Omental fat pad (tissue), 3 donors: ENCODE measurements at regions not wholly inside any gene's neighbourhood (a gene's known extent, or its start where the extent isn't known, plus 50 kb on each side); places are given as distances from the start of the nearest gene placed in this dataset.

Experiments
- ATAC-seq: fragments of 150-250 bp; one replicate; pipeline ENCODE4 v1.9.1; 2016; ENCODE audit warnings: mild to moderate bottlenecking, moderate library complexity; ENCODE audit not compliant: low FRiP score
- DNase-seq: peaks from one replicate; pipeline ENCODE4 v3.0.0-alpha.2; 2019; ENCODE audit warnings: low spot score
- TF ChIP-seq, protein P1 (sequence below), 3 donors: fragments of 450-650 bp; IDR thresholded peaks; one replicate each; pipeline ENCODE4 v1.5.1; 2016 to 2017; ENCODE audit warnings: antibody characterized with exemption in 3 of 3, mild to moderate bottlenecking in 3 of 3, moderate library complexity in 2 of 3

DNA sequence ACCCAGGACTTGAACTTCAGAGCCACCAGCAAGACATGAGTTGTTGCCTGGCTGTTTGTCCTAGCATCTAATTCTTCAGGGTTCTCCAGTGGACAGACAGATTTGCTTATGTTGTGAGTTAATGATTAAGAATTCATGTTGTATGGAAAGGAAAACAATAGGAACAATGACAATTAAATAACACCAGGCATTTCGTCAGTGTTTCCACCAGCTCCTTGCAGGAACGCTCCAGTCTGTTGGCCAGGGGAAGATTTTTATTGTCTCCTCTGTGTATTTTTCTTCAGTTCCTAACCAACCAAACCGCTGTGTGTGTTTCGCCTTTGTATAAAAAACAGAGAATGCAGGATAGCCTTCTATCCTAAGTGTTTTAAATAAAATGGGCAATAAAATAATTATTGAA lies 64.4 kb upstream of the PTGFR start:
- TF ChIP-seq, protein P1, sequence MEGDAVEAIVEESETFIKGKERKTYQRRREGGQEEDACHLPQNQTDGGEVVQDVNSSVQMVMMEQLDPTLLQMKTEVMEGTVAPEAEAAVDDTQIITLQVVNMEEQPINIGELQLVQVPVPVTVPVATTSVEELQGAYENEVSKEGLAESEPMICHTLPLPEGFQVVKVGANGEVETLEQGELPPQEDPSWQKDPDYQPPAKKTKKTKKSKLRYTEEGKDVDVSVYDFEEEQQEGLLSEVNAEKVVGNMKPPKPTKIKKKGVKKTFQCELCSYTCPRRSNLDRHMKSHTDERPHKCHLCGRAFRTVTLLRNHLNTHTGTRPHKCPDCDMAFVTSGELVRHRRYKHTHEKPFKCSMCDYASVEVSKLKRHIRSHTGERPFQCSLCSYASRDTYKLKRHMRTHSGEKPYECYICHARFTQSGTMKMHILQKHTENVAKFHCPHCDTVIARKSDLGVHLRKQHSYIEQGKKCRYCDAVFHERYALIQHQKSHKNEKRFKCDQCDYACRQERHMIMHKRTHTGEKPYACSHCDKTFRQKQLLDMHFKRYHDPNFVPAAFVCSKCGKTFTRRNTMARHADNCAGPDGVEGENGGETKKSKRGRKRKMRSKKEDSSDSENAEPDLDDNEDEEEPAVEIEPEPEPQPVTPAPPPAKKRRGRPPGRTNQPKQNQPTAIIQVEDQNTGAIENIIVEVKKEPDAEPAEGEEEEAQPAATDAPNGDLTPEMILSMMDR (IDR thresholded peaks at IDR 0.05): no peak
- ATAC-seq (no peak), DNase-seq (no peak)

DNA sequence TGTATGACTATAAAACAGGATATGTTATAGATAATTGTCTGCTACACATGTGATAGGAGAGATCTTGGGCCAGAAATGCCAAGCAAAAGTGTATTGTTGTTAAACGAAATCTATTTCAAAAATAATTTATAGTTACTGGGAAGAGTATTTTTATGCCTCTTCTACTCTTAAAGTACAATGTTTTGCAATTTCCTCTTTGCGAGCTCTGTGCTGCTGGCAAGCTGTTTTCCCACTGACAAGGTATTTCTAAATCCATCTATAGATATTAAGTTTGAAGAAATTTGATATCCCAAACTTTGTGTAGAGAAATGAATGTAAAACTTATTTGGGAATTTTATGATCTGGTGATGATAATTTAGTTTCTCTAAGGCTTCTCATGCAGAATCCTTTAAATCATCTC lies 63.3 kb upstream of the PTGFR start:
- TF ChIP-seq, protein P1 (IDR thresholded peaks at IDR 0.05): no peak
- no peak for ATAC-seq
- DNase-seq: no peak

DNA sequence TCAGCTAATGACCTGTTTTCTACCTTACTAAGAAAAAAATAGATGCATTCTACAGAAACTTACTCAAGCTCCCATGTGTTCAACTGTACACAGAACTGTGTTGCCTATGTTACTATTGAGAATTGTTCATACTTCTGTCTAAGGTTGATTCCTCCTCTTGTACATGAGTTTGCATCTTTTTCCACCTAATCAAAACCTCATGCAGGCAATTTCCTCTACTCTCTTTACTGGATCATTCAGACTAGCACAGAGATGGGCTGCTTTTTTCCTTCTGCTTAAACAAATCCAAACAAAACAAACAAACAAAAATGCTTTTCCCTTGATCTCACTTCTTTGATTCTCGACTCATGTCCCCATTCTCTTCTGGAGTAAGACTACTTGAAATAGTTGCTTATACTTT lies 58.8 kb upstream of the PTGFR start:
- no peak for ATAC-seq
- TF ChIP-seq, protein P1 (IDR thresholded peaks at IDR 0.05): no peak

DNA sequence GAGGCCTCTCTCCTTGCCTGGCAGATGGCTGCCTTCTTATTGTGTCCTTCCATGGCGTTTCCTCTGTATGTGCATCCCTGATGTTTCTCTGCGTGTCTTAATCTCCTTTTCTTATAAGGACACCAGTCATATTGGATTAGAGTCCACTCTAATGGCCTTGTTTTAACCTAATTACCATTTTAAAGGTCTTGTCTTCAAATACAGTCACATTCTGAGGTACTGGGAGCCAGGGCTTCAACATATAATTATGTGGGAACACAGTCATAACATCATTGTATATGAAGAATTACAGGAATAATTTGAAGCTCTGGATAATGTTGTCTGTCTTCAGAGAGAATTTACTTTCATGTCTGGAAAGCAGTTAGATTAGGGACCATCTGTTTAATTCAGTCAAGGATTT lies 56.4 kb upstream of the PTGFR start:
- DNase-seq (no peak), ATAC-seq (no peak)
- TF ChIP-seq, protein P1 (IDR thresholded peaks at IDR 0.05): no peak

More for the DNA sequence above, 58.8 kb upstream of the PTGFR start:
- no peak for DNase-seq

DNA sequence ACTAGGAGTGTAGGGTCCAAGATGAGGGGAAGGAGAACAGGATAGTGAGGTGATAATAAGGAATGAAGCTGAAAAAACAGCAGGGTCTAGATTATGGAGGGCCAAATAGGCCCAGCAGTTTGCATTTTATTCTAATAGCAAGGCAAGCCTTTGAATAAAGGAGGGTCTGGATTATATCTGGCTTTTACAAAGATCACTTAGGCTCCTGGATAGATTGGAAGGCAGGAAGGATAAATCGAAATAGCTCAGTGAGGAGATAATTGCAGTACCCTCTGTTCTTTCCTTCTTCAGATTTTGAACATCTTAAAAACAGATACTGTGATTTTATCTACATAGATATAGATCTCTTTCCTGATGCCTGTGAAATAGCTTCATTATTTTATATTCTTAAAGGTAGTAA lies 53.8 kb upstream of the PTGFR start:
- TF ChIP-seq, protein P1 (IDR thresholded peaks at IDR 0.05): no peak
- DNase-seq: no peak
- ATAC-seq: no peak

DNA sequence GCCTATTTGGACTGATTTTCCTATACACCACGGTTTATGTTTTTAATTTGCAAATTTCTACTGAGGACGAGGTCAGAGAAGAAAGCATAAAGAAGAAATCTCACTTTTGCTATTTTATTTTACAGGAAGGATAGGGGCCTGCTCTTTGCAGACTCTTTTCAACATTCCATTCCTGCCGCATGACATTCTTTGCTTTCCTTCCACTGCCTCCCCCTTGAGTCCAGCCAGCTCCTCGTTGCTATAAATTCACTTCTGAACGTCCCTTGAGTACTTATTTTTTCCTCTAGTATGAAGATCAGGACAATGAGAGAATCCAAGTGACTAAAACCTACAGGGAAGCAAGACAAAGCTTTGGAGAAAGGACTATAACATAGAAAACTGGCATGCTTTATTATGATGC lies 53.4 kb upstream of the PTGFR start:
- DNase-seq: no peak
- no peak for ATAC-seq
- TF ChIP-seq, protein P1 (IDR thresholded peaks at IDR 0.05): no peak

DNA sequence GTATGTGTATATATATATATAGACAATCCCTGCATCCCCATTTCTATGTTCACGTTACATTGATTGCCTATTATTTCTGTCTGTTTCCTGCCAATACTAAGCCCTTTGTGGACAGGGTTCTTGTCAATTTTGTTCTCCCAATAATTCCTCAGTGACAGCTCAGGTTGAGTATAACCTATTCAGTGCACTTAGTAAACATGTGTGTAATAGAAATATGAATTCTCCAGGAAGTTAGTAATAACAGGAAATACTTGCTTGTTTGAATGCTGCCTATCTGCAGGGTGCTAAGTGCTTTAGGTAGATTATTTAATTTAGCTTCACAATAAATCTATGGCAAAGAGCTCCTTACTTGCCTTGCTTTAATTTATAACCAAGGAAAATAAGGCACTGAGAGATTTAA lies 52.8 kb upstream of the PTGFR start:
- ATAC-seq (no peak), DNase-seq (no peak)
- TF ChIP-seq, protein P1 (IDR thresholded peaks at IDR 0.05): no peak
